GM23338 (cell line): ENCODE measurements at regions not wholly inside any gene's neighbourhood (a gene's known extent, or its start where the extent isn't known, plus 50 kb on each side); places are given as distances from the start of the nearest gene placed in this dataset.

Experiments used
- ATAC-seq: fragments of 200-7000 bp; cut with Tn5 transposase; 3 replicates; pipeline ENCODE4 v1.9.1; 2020
- DNase-seq: peaks from one replicate; pipeline ENCODE4 v3.0.0-alpha.2; 2015; ENCODE audit warnings: low spot score
- H2AFZ ChIP-seq: fragments of 200-600 bp; sonication (generic); 2 replicates; pipeline ENCODE4 v1.8.0; 2016; ENCODE audit warnings: antibody characterized with exemption, mild to moderate bottlenecking, moderate library complexity
- H3F3A ChIP-seq: fragments of 200-600 bp; sonication (generic); replicated peaks from 2 replicates; pipeline ENCODE4 v1.8.0; 2017; ENCODE audit warnings: antibody characterized with exemption, mixed run types, low read depth
- H3K27ac ChIP-seq: fragments of 200-600 bp; sonication (generic); 2 replicates; pipeline ENCODE4 v1.6.1; 2016; ENCODE audit warnings: low read depth
- H3K27me3 ChIP-seq: fragments of 200-600 bp; sonication (generic); 2 replicates; pipeline ENCODE4 v1.8.0; 2016; ENCODE audit warnings: mild to moderate bottlenecking, mixed run types, moderate library complexity; ENCODE audit not compliant: insufficient read depth
- H3K36me3 ChIP-seq: fragments of 200-600 bp; sonication (generic); 2 replicates; pipeline ENCODE4 v1.8.0; 2016; ENCODE audit warnings: mild to moderate bottlenecking; ENCODE audit not compliant: insufficient read depth
- H3K4me1 ChIP-seq: fragments of 200-600 bp; sonication (generic); 2 replicates; pipeline ENCODE4 v1.8.0; 2016; ENCODE audit warnings: mild to moderate bottlenecking, moderate library complexity; ENCODE audit not compliant: insufficient read depth
- H3K4me2 ChIP-seq: fragments of 200-600 bp; sonication (generic); 2 replicates; pipeline ENCODE4 v1.7.1; 2017; ENCODE audit warnings: mixed run types
- H3K4me3 ChIP-seq: fragments of 200-600 bp; sonication (generic); 2 replicates; pipeline ENCODE4 v1.6.1; 2016; ENCODE audit warnings: mixed run types
- H3K79me2 ChIP-seq: fragments of 200-600 bp; sonication (generic); replicated peaks from 2 replicates; pipeline ENCODE4 v1.8.0; 2017; ENCODE audit warnings: mild to moderate bottlenecking; ENCODE audit not compliant: insufficient read depth
- H3K9me2 ChIP-seq: fragments of 200-600 bp; sonication (generic); 2 replicates; pipeline ENCODE4 v1.8.0; 2017; ENCODE audit not compliant: insufficient read depth
- H4K20me1 ChIP-seq: fragments of 200-600 bp; sonication (generic); replicated peaks from 2 replicates; pipeline ENCODE4 v1.8.0; 2017; ENCODE audit warnings: mild to moderate bottlenecking; ENCODE audit not compliant: insufficient read depth
- H3K27ac Mint-ChIP-seq: 2 replicates; pipeline ENCODE4 v1.8.0; 2020; ENCODE audit warnings: inconsistent platforms, mild to moderate bottlenecking, moderate library complexity, mixed read lengths
- H3K27me3 Mint-ChIP-seq: 3 replicates; pipeline ENCODE4 v1.8.0; 2022; ENCODE audit warnings: low read depth, mild to moderate bottlenecking, moderate library complexity, mixed read lengths, inconsistent platforms; ENCODE audit not compliant: insufficient read depth, poor library complexity
- H3K36me3 Mint-ChIP-seq: 3 replicates; pipeline ENCODE4 v1.8.0; 2021; ENCODE audit warnings: low read depth, mild to moderate bottlenecking, inconsistent platforms, moderate library complexity, mixed read lengths
- H3K4me1 Mint-ChIP-seq: 3 replicates; pipeline ENCODE4 v1.8.0; 2020; ENCODE audit warnings: mild to moderate bottlenecking, inconsistent platforms, mixed read lengths
- H3K4me3 Mint-ChIP-seq: 3 replicates; pipeline ENCODE4 v1.8.0; 2021; ENCODE audit warnings: moderate library complexity, mild to moderate bottlenecking, inconsistent platforms, mixed read lengths
- H3K9me3 Mint-ChIP-seq: 3 replicates; pipeline ENCODE4 v1.8.0; 2020; ENCODE audit warnings: moderate library complexity, mild to moderate bottlenecking, inconsistent platforms, mixed read lengths
- CREB1 ChIP-seq: fragments of 250-450 bp; sonication (Bioruptor Pico); IDR thresholded peaks from 2 replicates; pipeline ENCODE4 v1.5.0; 2020; ENCODE audit warnings: low read depth, mild to moderate bottlenecking, moderate library complexity
- EZH2 ChIP-seq: fragments of 200-600 bp; sonication (generic); IDR thresholded peaks from one replicate; pipeline ENCODE4 v1.8.0; 2017; ENCODE audit warnings: antibody characterized with exemption, mild to moderate bottlenecking, low read depth; ENCODE audit not compliant: unreplicated experiment
- JUNB ChIP-seq: IDR thresholded peaks from one replicate; pipeline ENCODE4 v1.6.1; 2016; ENCODE audit warnings: antibody characterized with exemption; ENCODE audit not compliant: unreplicated experiment
- NANOG ChIP-seq: IDR thresholded peaks from 2 replicates; pipeline ENCODE4 v1.6.1; 2016; ENCODE audit warnings: antibody characterized with exemption, borderline replicate concordance
- POLR2AphosphoS5 ChIP-seq: IDR thresholded peaks from 2 replicates; pipeline ENCODE4 v1.6.1; 2016; ENCODE audit warnings: antibody characterized with exemption, low read depth
- STAT1 ChIP-seq: IDR thresholded peaks from one replicate; pipeline ENCODE4 v1.6.1; 2016; ENCODE audit warnings: antibody characterized with exemption; ENCODE audit not compliant: unreplicated experiment
- ZNF114 ChIP-seq: fragments of 250-450 bp; sonication (Bioruptor Pico); IDR thresholded peaks from 2 replicates; pipeline ENCODE4 v1.5.0; 2020; ENCODE audit warnings: mild to moderate bottlenecking, moderate library complexity
- TF ChIP-seq, protein P1 (sequence below): IDR thresholded peaks from 2 replicates; pipeline ENCODE4 v1.6.1; 2016; ENCODE audit warnings: antibody characterized with exemption
- TF ChIP-seq, protein P2 (sequence below): IDR thresholded peaks from one replicate; pipeline ENCODE4 v1.6.1; 2018; ENCODE audit warnings: antibody characterized with exemption; ENCODE audit not compliant: unreplicated experiment
- TF ChIP-seq, protein P3 (sequence below), 2 experiments: fragments of 200-600 bp in 1 of 2; sonication (generic) in 1 of 2; conservative IDR thresholded peaks; 2 replicates each; pipeline versions ENCODE4 v1.5.1 to v1.6.1; 2016 to 2017; ENCODE audit warnings: antibody characterized with exemption in 2 of 2, low read depth in 2 of 2, mild to moderate bottlenecking in 2 of 2, moderate library complexity in 1 of 2
- TF ChIP-seq, protein P4 (sequence below): fragments of 250-450 bp; sonication (Bioruptor Pico); IDR thresholded peaks from 2 replicates; pipeline ENCODE4 v1.5.0; 2020; ENCODE audit warnings: mild to moderate bottlenecking, moderate library complexity

DNA sequence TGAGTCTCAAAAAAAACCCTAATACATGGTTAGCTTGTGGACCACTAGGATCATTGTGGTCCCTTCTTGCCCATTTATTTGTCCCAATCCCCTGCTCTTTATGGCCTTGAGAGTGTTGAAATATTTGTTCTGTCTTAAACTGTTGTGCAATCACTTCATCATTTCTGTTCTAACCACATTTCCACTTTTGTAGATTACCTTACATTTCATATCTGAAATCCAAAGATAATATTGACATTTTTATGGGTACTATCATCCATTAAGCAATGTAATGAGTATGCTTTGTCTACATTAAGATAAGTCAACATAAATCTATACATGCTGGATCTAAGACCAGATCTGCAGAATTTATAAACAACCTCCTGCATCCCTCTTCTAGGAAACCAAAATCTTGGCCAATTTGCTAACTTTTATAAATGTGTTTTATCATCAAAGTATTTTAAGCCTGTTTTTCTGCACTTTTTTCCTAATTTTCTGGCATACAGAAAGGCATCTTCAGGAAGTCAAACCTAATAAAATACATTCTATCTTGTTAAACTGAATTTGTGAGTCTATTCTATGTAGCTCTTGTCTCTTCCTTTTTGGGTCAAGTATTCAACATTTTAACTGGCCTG, 359.4 kb upstream of the CELF2 start:
- DNase-seq = no peak

More for the DNA sequence above, 359.4 kb upstream of the CELF2 start:
- Histone ChIP-seq H3F3A (no peaks in the 10 kb centered on the region), H3K9me2 (no peaks in the 10 kb centered on the region), H3K4me3 (no peak overlapping the region), H2AFZ (no peak overlapping the region), H3K36me3 (no peaks in the 10 kb centered on the region), H3K27me3 (no peaks in the 10 kb centered on the region), H3K4me2 (no peak overlapping the region), H4K20me1 (no peaks in the 10 kb centered on the region), H3K27ac (no peak overlapping the region), H3K4me1 (no peaks in the 10 kb centered on the region), H3K79me2 (no peaks in the 10 kb centered on the region)
- no peak for ATAC-seq
- Mint-ChIP-seq H3K4me1 (no peaks in the 10 kb centered on the region), H3K27ac (no peak overlapping the region), H3K36me3 (peaks cover 4% of the 10 kb centered on the region; the same call in 1 of the 3 replicates), H3K27me3 (no peaks in the 10 kb centered on the region), H3K9me3 (peaks cover 3% of the 10 kb centered on the region; the same call in 2 of the 3 replicates), H3K4me3 (no peak overlapping the region)
- TF ChIP-seq CREB1 (CRISPR knock-in tag) (no peak), STAT1 (no peak), JUNB (no peak), POLR2AphosphoS5 (no peak), EZH2 (no peak), ZNF114 (no peak), NANOG (no peak)
- TF ChIP-seq, protein P1, sequence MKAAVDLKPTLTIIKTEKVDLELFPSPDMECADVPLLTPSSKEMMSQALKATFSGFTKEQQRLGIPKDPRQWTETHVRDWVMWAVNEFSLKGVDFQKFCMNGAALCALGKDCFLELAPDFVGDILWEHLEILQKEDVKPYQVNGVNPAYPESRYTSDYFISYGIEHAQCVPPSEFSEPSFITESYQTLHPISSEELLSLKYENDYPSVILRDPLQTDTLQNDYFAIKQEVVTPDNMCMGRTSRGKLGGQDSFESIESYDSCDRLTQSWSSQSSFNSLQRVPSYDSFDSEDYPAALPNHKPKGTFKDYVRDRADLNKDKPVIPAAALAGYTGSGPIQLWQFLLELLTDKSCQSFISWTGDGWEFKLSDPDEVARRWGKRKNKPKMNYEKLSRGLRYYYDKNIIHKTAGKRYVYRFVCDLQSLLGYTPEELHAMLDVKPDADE = no peak
- TF ChIP-seq, protein P2, sequence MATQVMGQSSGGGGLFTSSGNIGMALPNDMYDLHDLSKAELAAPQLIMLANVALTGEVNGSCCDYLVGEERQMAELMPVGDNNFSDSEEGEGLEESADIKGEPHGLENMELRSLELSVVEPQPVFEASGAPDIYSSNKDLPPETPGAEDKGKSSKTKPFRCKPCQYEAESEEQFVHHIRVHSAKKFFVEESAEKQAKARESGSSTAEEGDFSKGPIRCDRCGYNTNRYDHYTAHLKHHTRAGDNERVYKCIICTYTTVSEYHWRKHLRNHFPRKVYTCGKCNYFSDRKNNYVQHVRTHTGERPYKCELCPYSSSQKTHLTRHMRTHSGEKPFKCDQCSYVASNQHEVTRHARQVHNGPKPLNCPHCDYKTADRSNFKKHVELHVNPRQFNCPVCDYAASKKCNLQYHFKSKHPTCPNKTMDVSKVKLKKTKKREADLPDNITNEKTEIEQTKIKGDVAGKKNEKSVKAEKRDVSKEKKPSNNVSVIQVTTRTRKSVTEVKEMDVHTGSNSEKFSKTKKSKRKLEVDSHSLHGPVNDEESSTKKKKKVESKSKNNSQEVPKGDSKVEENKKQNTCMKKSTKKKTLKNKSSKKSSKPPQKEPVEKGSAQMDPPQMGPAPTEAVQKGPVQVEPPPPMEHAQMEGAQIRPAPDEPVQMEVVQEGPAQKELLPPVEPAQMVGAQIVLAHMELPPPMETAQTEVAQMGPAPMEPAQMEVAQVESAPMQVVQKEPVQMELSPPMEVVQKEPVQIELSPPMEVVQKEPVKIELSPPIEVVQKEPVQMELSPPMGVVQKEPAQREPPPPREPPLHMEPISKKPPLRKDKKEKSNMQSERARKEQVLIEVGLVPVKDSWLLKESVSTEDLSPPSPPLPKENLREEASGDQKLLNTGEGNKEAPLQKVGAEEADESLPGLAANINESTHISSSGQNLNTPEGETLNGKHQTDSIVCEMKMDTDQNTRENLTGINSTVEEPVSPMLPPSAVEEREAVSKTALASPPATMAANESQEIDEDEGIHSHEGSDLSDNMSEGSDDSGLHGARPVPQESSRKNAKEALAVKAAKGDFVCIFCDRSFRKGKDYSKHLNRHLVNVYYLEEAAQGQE = no peak
- TF ChIP-seq, protein P3, sequence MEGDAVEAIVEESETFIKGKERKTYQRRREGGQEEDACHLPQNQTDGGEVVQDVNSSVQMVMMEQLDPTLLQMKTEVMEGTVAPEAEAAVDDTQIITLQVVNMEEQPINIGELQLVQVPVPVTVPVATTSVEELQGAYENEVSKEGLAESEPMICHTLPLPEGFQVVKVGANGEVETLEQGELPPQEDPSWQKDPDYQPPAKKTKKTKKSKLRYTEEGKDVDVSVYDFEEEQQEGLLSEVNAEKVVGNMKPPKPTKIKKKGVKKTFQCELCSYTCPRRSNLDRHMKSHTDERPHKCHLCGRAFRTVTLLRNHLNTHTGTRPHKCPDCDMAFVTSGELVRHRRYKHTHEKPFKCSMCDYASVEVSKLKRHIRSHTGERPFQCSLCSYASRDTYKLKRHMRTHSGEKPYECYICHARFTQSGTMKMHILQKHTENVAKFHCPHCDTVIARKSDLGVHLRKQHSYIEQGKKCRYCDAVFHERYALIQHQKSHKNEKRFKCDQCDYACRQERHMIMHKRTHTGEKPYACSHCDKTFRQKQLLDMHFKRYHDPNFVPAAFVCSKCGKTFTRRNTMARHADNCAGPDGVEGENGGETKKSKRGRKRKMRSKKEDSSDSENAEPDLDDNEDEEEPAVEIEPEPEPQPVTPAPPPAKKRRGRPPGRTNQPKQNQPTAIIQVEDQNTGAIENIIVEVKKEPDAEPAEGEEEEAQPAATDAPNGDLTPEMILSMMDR (conservative IDR thresholded peaks at IDR 0.05; ENCODE audit: low read depth in 2 of 2) = no peak
- TF ChIP-seq, protein P4, sequence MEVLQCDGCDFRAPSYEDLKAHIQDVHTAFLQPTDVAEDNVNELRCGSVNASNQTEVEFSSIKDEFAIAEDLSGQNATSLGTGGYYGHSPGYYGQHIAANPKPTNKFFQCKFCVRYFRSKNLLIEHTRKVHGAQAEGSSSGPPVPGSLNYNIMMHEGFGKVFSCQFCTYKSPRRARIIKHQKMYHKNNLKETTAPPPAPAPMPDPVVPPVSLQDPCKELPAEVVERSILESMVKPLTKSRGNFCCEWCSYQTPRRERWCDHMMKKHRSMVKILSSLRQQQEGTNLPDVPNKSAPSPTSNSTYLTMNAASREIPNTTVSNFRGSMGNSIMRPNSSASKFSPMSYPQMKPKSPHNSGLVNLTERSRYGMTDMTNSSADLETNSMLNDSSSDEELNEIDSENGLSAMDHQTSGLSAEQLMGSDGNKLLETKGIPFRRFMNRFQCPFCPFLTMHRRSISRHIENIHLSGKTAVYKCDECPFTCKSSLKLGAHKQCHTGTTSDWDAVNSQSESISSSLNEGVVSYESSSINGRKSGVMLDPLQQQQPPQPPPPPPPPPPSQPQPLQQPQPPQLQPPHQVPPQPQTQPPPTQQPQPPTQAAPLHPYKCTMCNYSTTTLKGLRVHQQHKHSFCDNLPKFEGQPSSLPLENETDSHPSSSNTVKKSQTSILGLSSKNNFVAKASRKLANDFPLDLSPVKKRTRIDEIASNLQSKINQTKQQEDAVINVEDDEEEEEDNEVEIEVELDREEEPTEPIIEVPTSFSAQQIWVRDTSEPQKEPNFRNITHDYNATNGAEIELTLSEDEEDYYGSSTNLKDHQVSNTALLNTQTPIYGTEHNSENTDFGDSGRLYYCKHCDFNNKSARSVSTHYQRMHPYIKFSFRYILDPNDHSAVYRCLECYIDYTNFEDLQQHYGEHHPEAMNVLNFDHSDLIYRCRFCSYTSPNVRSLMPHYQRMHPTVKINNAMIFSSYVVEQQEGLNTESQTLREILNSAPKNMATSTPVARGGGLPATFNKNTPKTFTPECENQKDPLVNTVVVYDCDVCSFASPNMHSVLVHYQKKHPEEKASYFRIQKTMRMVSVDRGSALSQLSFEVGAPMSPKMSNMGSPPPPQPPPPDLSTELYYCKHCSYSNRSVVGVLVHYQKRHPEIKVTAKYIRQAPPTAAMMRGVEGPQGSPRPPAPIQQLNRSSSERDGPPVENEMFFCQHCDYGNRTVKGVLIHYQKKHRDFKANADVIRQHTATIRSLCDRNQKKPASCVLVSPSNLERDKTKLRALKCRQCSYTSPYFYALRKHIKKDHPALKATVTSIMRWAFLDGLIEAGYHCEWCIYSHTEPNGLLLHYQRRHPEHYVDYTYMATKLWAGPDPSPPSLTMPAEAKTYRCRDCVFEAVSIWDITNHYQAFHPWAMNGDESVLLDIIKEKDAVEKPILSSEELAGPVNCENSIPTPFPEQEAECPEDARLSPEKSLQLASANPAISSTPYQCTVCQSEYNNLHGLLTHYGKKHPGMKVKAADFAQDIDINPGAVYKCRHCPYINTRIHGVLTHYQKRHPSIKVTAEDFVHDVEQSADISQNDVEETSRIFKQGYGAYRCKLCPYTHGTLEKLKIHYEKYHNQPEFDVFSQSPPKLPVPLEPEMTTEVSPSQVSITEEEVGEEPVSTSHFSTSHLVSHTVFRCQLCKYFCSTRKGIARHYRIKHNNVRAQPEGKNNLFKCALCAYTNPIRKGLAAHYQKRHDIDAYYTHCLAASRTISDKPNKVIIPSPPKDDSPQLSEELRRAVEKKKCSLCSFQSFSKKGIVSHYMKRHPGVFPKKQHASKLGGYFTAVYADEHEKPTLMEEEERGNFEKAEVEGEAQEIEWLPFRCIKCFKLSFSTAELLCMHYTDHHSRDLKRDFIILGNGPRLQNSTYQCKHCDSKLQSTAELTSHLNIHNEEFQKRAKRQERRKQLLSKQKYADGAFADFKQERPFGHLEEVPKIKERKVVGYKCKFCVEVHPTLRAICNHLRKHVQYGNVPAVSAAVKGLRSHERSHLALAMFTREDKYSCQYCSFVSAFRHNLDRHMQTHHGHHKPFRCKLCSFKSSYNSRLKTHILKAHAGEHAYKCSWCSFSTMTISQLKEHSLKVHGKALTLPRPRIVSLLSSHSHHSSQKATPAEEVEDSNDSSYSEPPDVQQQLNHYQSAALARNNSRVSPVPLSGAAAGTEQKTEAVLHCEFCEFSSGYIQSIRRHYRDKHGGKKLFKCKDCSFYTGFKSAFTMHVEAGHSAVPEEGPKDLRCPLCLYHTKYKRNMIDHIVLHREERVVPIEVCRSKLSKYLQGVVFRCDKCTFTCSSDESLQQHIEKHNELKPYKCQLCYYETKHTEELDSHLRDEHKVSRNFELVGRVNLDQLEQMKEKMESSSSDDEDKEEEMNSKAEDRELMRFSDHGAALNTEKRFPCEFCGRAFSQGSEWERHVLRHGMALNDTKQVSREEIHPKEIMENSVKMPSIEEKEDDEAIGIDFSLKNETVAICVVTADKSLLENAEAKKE = no peak
